ENCODE measurements at regions not wholly inside any gene's neighbourhood (a gene's known extent, or its start where the extent isn't known, plus 50 kb on each side); places are given as distances from the start of the nearest gene placed in this dataset.
"Not testable (repeated sequence)": the region's sequence is repeated elsewhere in the genome, so short reads cannot be mapped to it uniquely, and the experiment has no call there.

- DNase-seq, result no peak
- H3K27me3 Mint-ChIP-seq, result no peaks in the 10 kb centered on the region
- H3K4me1 Mint-ChIP-seq, result no peaks in the 10 kb centered on the region
- no peak overlapping the region for H3K27ac Mint-ChIP-seq
- no peak overlapping the region for H3K4me3 Mint-ChIP-seq
- H3K9me3 Mint-ChIP-seq, result no peaks in the 10 kb centered on the region
- no peak for ATAC-seq
Measured at GRCh38 chrX:129123795-129124194, 399.5 kb downstream of the SMARCA1 start.

DNA sequence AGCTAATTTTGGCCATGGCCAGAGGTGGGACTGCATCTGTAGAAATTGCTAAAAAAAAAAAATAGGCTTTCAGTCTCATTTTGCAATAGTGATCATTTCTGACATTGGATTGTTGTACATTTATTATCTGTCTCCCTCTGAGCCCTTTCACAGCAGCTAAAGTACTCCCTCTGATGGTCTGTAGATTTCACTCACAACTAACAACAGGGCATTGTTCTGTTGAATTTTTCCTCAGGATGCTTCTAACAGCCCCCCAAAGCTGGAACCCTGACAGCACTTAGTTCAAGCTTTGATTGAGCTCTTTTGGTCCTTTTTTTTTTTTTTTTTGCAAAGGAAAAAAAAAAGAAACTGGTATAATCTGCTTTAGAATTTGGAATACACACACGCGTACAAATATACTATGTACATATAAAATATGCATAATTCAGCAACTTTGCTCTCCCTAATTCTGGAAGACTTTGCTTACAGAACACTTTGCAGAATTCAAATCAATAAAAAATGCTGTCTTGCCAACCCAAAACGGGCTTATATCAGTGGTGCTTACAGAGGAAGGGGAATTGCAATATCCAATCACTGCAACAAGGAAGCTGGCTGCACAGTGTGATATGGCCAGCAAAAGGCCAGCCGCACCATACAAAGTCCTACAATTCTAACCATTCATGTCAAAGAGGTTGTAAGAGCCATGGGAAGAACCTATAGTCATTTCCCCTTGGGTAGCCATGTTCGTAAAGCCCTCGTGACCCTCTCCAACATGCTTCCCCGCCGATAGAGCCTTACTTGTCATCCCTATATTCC, 406.4 kb downstream of the SMARCA1 start:
- no peak for ATAC-seq
- Mint-ChIP-seq H3K4me1 (no peaks in the 10 kb centered on the region), H3K27ac (no peak overlapping the region), H3K27me3 (no peaks in the 10 kb centered on the region), H3K4me3 (no peak overlapping the region), H3K9me3 (no peaks in the 10 kb centered on the region)
- no peak for DNase-seq

- H3K27ac Mint-ChIP-seq, result no peak overlapping the region
- DNase-seq, result no peak
- H3K4me1 Mint-ChIP-seq, result no peaks in the 10 kb centered on the region
- no peaks in the 10 kb centered on the region for H3K9me3 Mint-ChIP-seq
- ATAC-seq, result no peak
- no peak overlapping the region for H3K4me3 Mint-ChIP-seq
- no peaks in the 10 kb centered on the region for H3K27me3 Mint-ChIP-seq
Measured at GRCh38 chrX:129115935-129116334, 407.4 kb downstream of the SMARCA1 start.

DNA sequence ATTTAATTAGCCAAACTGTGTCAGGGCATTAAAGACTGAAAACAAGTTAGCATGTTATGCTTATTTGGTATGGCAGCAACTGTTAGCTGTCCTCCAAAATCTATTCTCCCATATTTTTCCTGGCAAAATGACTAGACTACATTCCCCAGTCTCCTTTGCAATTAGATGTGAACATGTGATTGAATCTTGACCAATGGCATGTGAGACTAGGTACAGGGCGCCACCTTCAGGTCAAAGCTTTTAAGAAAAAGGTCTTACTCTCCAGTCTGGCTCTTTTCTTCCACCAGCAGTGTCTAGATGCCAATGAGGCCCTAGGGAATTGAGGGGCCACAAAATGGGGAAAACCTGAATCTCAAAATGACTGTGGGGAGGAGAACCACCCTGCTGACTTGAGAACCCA, 408.2 kb downstream of the SMARCA1 start:
- H3K9me3 Mint-ChIP-seq, result no peaks in the 10 kb centered on the region
- H3K27me3 Mint-ChIP-seq, result no peaks in the 10 kb centered on the region
- DNase-seq, result peak in 1 of 2 donors; percentile 0
- no peaks in the 10 kb centered on the region for H3K4me1 Mint-ChIP-seq
- H3K4me3 Mint-ChIP-seq, result no peak overlapping the region
- no peak overlapping the region for H3K27ac Mint-ChIP-seq
- no peak for ATAC-seq

DNA sequence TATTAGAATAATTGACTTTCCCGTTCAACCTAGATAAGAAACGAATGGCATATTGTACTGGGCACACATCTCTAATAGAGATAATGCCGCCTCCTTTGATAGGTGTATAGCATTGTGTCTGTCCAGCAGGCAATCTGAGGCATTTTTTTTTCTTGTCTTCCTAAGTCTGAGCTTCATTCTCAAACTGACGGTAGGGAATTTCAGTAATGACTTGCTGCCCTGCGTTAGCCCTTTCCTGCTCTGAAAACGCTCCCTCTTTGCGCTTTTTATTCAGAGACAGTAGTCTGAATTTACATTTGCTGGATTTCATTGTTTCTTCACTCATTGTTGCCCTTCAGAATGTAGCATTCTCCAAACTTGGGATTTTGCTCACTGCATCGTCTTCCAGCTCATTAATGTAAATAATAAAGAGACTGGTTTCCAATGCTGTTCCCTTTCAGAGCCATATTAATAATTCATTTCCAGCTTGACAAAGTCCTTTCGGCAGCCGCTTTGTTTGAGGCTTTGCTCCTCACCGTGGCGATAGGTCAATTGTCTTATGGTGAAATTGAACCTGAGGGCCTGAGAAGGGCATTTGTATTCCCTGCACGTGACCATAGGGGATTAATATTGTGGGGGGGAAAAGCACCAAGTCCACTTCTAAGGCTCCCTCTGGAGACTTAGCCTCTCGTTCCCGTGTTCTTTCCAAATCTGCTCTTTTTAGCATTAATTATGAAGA, 412.1 kb downstream of the SMARCA1 start:
- Mint-ChIP-seq H3K9me3 (no peaks in the 10 kb centered on the region), H3K27ac (no peak overlapping the region), H3K4me3 (no peak overlapping the region), H3K4me1 (no peaks in the 10 kb centered on the region), H3K27me3 (no peaks in the 10 kb centered on the region)
- DNase-seq, result no peak
- ATAC-seq, result no peak

DNA sequence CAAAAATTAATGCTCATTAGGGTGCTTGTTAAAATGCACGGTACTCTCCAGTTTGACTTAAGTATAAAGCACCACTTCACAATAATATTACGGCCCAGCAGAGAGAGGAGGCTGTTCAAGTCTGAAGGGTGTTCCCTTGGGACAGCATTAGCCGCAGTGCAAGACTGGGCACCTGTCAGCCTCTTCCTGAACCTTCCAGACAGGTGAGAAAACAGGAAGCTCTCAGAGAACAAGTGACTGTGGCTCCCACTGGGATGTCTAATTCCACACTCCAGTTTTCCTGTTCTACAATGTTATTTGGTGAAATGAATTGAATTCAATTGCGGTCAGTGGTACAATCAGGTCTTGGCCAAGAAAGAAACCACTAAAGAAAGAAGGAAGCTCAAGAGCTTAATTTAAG, 414.4 kb downstream of the SMARCA1 start:
- no peak for ATAC-seq

DNA sequence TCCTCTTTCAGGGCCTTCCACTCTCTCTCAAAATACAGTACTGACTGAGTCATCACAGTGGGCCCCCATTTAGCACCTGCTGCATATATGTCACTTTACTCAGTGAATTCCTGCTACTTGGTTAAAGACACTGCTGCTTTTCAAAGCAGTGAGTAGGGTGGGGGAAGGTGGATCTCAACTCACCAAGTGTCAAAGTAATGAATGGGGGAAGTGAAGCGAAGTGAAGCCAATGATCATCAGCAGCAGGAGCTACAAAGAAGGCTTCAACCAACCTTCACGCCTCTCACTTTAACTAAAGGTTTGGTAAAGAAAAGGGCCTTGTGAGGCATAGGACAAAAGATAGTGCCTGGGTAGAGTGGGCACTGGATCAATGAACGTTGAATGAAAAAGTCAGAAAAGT, 424.1 kb downstream of the SMARCA1 start:
- H3K27ac Mint-ChIP-seq, result no peak overlapping the region
- DNase-seq (no peak), ATAC-seq (no peak)
- H3K4me3 Mint-ChIP-seq, result no peak overlapping the region
- no peaks in the 10 kb centered on the region for H3K9me3 Mint-ChIP-seq
- H3K27me3 Mint-ChIP-seq, result no peaks in the 10 kb centered on the region
- no peaks in the 10 kb centered on the region for H3K4me1 Mint-ChIP-seq

More for the DNA sequence above, 414.4 kb downstream of the SMARCA1 start:
- H3K27ac Mint-ChIP-seq, result no peak overlapping the region
- H3K27me3 Mint-ChIP-seq, result no peaks in the 10 kb centered on the region
- no peaks in the 10 kb centered on the region for H3K9me3 Mint-ChIP-seq
- no peak overlapping the region for H3K4me3 Mint-ChIP-seq
- no peak for DNase-seq
- H3K4me1 Mint-ChIP-seq, result no peaks in the 10 kb centered on the region

GRCh38 chrX:129097668-129098067, 425.6 kb downstream of the SMARCA1 start:
- Mint-ChIP-seq H3K9me3 (no peaks in the 10 kb centered on the region), H3K27ac (no peak overlapping the region), H3K4me1 (no peaks in the 10 kb centered on the region), H3K4me3 (no peak overlapping the region), H3K27me3 (no peaks in the 10 kb centered on the region)
- no peak for DNase-seq
- ATAC-seq, result no peak

GRCh38 chrX:129093706-129094105, 429.6 kb downstream of the SMARCA1 start:
- H3K27me3 Mint-ChIP-seq, result no peaks in the 10 kb centered on the region
- ATAC-seq (no peak), DNase-seq (no peak)
- no peak overlapping the region for H3K27ac Mint-ChIP-seq
- H3K4me1 Mint-ChIP-seq, result no peaks in the 10 kb centered on the region
- no peaks in the 10 kb centered on the region for H3K9me3 Mint-ChIP-seq
- no peak overlapping the region for H3K4me3 Mint-ChIP-seq

GRCh38 chrX:129092757-129093156, 430.5 kb downstream of the SMARCA1 start:
- Mint-ChIP-seq H3K9me3 (no peaks in the 10 kb centered on the region), H3K4me1 (no peaks in the 10 kb centered on the region), H3K27me3 (no peaks in the 10 kb centered on the region), H3K4me3 (no peak overlapping the region), H3K27ac (no peak overlapping the region)
- DNase-seq (no peak), ATAC-seq (no peak)

- Mint-ChIP-seq H3K9me3 (no peaks in the 10 kb centered on the region), H3K27me3 (no peaks in the 10 kb centered on the region), H3K4me3 (no peak overlapping the region), H3K4me1 (no peaks in the 10 kb centered on the region), H3K27ac (no peak overlapping the region)
- no peak for ATAC-seq
- no peak for DNase-seq
Measured at GRCh38 chrX:129092242-129092641, 431.0 kb downstream of the SMARCA1 start.

DNA sequence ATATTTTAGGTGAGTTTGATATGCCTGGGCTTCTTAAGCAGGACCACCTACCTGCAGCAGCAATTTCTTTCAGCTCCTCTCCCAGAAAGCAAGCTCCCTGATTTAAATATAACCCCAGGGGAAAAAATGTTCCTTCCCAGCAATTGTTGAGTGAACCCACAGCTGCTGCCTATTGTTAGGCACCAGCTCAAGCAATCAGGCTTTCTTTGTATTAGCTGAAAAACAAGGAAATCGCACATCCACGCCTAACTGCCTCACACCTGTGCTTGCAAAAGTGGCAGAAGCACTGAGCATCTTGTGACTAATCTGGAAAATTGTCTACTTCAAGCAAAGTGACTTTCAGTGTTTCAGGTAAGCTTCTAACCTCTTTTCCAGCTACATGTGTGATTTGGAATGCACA, 432.2 kb downstream of the SMARCA1 start:
- Mint-ChIP-seq H3K4me1 (no peaks in the 10 kb centered on the region), H3K4me3 (no peak overlapping the region), H3K27ac (no peak overlapping the region), H3K27me3 (no peaks in the 10 kb centered on the region), H3K9me3 (peaks cover 0 to 8% of the 10 kb centered on the region in 2 donors)
- ATAC-seq, result no peak
- no peak for DNase-seq

DNA sequence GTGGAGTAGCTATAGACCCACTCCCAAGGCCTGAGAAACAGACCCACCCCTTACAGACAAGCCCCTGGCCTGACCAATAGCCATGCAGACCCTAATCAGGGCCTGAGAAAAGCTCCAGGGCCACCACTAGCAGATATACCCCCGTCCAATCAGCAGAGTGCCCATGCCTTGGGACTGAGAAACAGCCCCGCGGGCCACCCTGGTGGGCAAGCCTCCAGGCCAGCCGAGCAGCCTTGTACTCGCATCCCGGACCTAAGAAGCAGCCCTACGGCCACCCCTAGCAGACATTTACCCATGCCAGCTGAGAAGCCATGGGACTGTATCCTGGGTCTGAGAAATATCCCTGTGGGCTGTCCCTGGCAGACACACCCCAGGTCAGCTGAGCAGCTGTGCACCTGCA, 436.5 kb downstream of the SMARCA1 start:
- ATAC-seq, result no peak
- H3K27me3 Mint-ChIP-seq, result no peaks in the 10 kb centered on the region
- no peak for DNase-seq

GRCh38 chrX:129084291-129084690, 439.0 kb downstream of the SMARCA1 start:
- not testable (repeated sequence) for H3K27me3 Mint-ChIP-seq, H3K27ac Mint-ChIP-seq, DNase-seq, H3K9me3 Mint-ChIP-seq, H3K4me3 Mint-ChIP-seq, ATAC-seq, H3K4me1 Mint-ChIP-seq

More for the DNA sequence above, 436.5 kb downstream of the SMARCA1 start:
- H3K4me1 Mint-ChIP-seq, result no peaks in the 10 kb centered on the region
- no peak overlapping the region for H3K4me3 Mint-ChIP-seq
- H3K27ac Mint-ChIP-seq, result no peak overlapping the region
- peaks cover 0 to 8% of the 10 kb centered on the region in 2 donors for H3K9me3 Mint-ChIP-seq

DNA sequence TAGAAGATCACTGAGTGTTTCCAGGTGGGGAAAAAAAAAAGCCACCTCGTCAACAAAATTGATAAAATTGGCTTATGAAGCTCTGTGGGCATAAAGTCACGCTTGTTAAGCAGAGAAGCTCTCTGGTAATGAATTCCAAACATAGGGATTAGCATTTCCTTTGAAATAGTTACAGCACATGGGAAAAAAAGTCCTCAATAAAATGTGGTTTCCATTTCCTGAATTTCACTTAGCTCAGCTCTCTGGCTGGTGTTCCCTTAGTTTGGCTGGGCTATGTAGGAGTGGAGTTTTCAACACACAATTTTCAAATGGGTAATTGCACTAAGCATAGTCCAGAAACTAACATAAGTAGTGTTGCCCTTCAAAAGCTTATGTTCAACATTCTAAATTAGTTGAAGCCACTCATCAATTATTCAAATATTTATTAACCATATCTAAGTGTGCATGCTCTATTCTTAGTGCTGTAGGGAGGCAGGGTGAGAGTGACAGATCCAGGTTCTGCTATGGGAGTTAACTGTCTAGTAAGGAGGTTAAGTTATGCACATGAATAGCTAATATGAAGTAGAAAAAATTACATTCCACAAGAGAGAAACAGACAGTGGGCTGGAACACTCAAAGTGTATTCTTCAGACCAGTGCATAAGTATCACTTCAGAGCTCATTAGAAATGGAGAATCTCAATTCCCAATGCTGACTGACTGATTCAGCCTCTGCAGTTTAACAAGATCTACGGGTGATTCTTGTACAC, 445.7 kb downstream of the SMARCA1 start:
- no peak for DNase-seq
- no peak overlapping the region for H3K4me3 Mint-ChIP-seq
- ATAC-seq, result no peak
- no peaks in the 10 kb centered on the region for H3K9me3 Mint-ChIP-seq
- H3K4me1 Mint-ChIP-seq, result no peaks in the 10 kb centered on the region
- no peaks in the 10 kb centered on the region for H3K27me3 Mint-ChIP-seq
- H3K27ac Mint-ChIP-seq, result no peak overlapping the region

DNA sequence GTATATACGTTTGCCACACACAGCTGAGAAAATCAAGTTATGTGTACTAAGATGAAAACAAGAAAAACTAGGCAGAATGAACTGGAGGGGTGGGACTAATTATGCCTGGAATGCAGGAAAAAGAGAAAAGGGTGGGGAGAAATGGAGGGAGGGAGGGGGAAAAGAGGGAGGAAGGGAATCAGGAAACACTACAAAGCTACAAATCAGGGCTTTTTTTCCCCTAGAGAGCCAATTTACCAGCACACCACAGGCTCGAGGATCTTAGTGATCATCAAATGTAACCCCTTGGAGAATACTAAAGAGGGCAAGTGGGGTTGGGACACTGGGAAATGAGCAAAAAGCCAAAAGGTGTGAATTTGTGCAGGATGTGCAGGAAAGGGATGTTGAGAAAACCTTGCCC, 451.9 kb downstream of the SMARCA1 start:
- Mint-ChIP-seq H3K9me3 (no peaks in the 10 kb centered on the region), H3K4me3 (no peak overlapping the region), H3K27me3 (no peaks in the 10 kb centered on the region), H3K27ac (no peak overlapping the region), H3K4me1 (no peaks in the 10 kb centered on the region)
- ATAC-seq, result no peak
- DNase-seq, result no peak
